HG02884 (cell line): ENCODE measurements at regions not wholly inside any gene's neighbourhood (a gene's known extent, or its start where the extent isn't known, plus 50 kb on each side); places are given as distances from the start of the nearest gene placed in this dataset.

ENCODE experiments used
- ATAC-seq: cut with Tn5 transposase; IDR thresholded peaks from one replicate; pipeline ENCODE4 v1.9.1; 2021; ENCODE audit warnings: mild to moderate bottlenecking, moderate library complexity; ENCODE audit not compliant: unreplicated experiment

- ATAC-seq: no peak
Measured at GRCh38 chr1:80876035-80876434, 924.7 kb upstream of the ADGRL2 start.

GRCh38 chr1:80869299-80869698 is 931.4 kb upstream of the ADGRL2 start:
- ATAC-seq: no peak

- ATAC-seq: no peak
Measured at GRCh38 chr1:80847904-80848303, 952.8 kb upstream of the ADGRL2 start.

- ATAC-seq: no peak
Measured at GRCh38 chr1:80846966-80847365, 953.8 kb upstream of the ADGRL2 start.

GRCh38 chr1:80842796-80843195 is 957.9 kb upstream of the ADGRL2 start:
- no peak for ATAC-seq

- ATAC-seq: no peak
Measured at GRCh38 chr1:80841261-80841660, 959.5 kb upstream of the ADGRL2 start.

- ATAC-seq: no peak
Measured at GRCh38 chr1:80837066-80837465, 963.7 kb upstream of the ADGRL2 start.

GRCh38 chr1:80836505-80836904 is 964.2 kb upstream of the ADGRL2 start:
- no peak for ATAC-seq

GRCh38 chr1:80827666-80828065 is 973.1 kb upstream of the ADGRL2 start:
- ATAC-seq: no peak

- no peak for ATAC-seq
Measured at GRCh38 chr1:80825067-80825466, 975.7 kb upstream of the ADGRL2 start.

GRCh38 chr1:80818211-80818610 is 982.5 kb upstream of the ADGRL2 start:
- no peak for ATAC-seq

GRCh38 chr1:80807981-80808380 is 992.8 kb upstream of the ADGRL2 start:
- ATAC-seq: no peak

- ATAC-seq: no peak
Measured at GRCh38 chr1:80806431-80806830, 994.3 kb upstream of the ADGRL2 start.

GRCh38 chr1:80801695-80802094 is 999.0 kb upstream of the ADGRL2 start:
- ATAC-seq: no peak

GRCh38 chr1:80799457-80799856 is 1001.3 kb upstream of the ADGRL2 start:
- ATAC-seq: no peak

GRCh38 chr1:80779275-80779674 is 1021.5 kb upstream of the ADGRL2 start:
- no peak for ATAC-seq

- ATAC-seq: no peak
Measured at GRCh38 chr1:80778094-80778840, 1022.5 kb upstream of the ADGRL2 start.

GRCh38 chr1:80776266-80776665 is 1024.5 kb upstream of the ADGRL2 start:
- ATAC-seq: no peak

GRCh38 chr1:80769208-80769750 is 1031.5 kb upstream of the ADGRL2 start:
- ATAC-seq: no peak

- ATAC-seq: no peak
Measured at GRCh38 chr1:80767711-80768110, 1033.0 kb upstream of the ADGRL2 start.

GRCh38 chr1:80759354-80759753 is 1041.4 kb upstream of the ADGRL2 start:
- no peak for ATAC-seq

GRCh38 chr1:80755944-80756343 is 1044.8 kb upstream of the ADGRL2 start:
- no peak for ATAC-seq

- ATAC-seq: no peak
Measured at GRCh38 chr1:80751204-80751603, 1049.5 kb upstream of the ADGRL2 start.
